ENCODE measurements at regions not wholly inside any gene's neighbourhood (a gene's known extent, or its start where the extent isn't known, plus 50 kb on each side); places are given as distances from the start of the nearest gene placed in this dataset.

- no peak for DNase-seq (ENCODE audit: low spot score)
Measured at GRCh38 chr2:196441527-196441926, 198.0 kb upstream of the CCDC150 start.

GRCh38 chr2:196442211-196442610 lies 197.3 kb upstream of the CCDC150 start:
- DNase-seq (ENCODE audit: low spot score): no peak

- no peak for DNase-seq (ENCODE audit: low spot score)
Measured at GRCh38 chr2:196444442-196444841, 195.1 kb upstream of the CCDC150 start.

- no peak for DNase-seq (ENCODE audit: low spot score)
Measured at GRCh38 chr2:196445991-196446390, 193.5 kb upstream of the CCDC150 start.

- no peak for DNase-seq (ENCODE audit: low spot score)
Measured at GRCh38 chr2:196448407-196449079, 191.0 kb upstream of the CCDC150 start.

- no peak for DNase-seq (ENCODE audit: low spot score)
Measured at GRCh38 chr2:196449083-196449482, 190.4 kb upstream of the CCDC150 start.

GRCh38 chr2:196452758-196453157 lies 186.8 kb upstream of the CCDC150 start:
- no peak for DNase-seq (ENCODE audit: low spot score)

GRCh38 chr2:196453613-196454047 lies 185.9 kb upstream of the CCDC150 start:
- DNase-seq (ENCODE audit: low spot score): peak; percentile 59

GRCh38 chr2:196454492-196454891 lies 185.0 kb upstream of the CCDC150 start:
- DNase-seq (ENCODE audit: low spot score): no peak

- DNase-seq (ENCODE audit: low spot score): no peak
Measured at GRCh38 chr2:196459539-196459938, 180.0 kb upstream of the CCDC150 start.

GRCh38 chr2:196463706-196464105 lies 175.8 kb upstream of the CCDC150 start:
- no peak for DNase-seq (ENCODE audit: low spot score)

GRCh38 chr2:196464311-196464710 lies 175.2 kb upstream of the CCDC150 start:
- DNase-seq (ENCODE audit: low spot score): no peak

GRCh38 chr2:196466581-196466980 lies 172.9 kb upstream of the CCDC150 start:
- no peak for DNase-seq (ENCODE audit: low spot score)

- DNase-seq (ENCODE audit: low spot score): no peak
Measured at GRCh38 chr2:196468394-196468793, 171.1 kb upstream of the CCDC150 start.

- DNase-seq (ENCODE audit: low spot score): no peak
Measured at GRCh38 chr2:196473617-196474016, 165.9 kb upstream of the CCDC150 start.

- DNase-seq (ENCODE audit: low spot score): no peak
Measured at GRCh38 chr2:196475611-196476010, 163.9 kb upstream of the CCDC150 start.

GRCh38 chr2:196478588-196478987 lies 160.9 kb upstream of the CCDC150 start:
- DNase-seq (ENCODE audit: low spot score): no peak

GRCh38 chr2:196479350-196479749 lies 160.2 kb upstream of the CCDC150 start:
- DNase-seq (ENCODE audit: low spot score): no peak

- DNase-seq (ENCODE audit: low spot score): peak; percentile 21
Measured at GRCh38 chr2:196480653-196481323, 158.7 kb upstream of the CCDC150 start.

GRCh38 chr2:196481324-196481697 lies 158.2 kb upstream of the CCDC150 start:
- DNase-seq (ENCODE audit: low spot score): no peak

GRCh38 chr2:196482119-196483065 lies 157.1 kb upstream of the CCDC150 start:
- no peak for DNase-seq (ENCODE audit: low spot score)

GRCh38 chr2:196486146-196486545 lies 153.4 kb upstream of the CCDC150 start:
- DNase-seq (ENCODE audit: low spot score): no peak

- DNase-seq (ENCODE audit: low spot score): no peak
Measured at GRCh38 chr2:196487417-196487816, 152.1 kb upstream of the CCDC150 start.
